Psoas muscle (tissue), 7 donors: ENCODE measurements at regions not wholly inside any gene's neighbourhood (a gene's known extent, or its start where the extent isn't known, plus 50 kb on each side); places are given as distances from the start of the nearest gene placed in this dataset.

ENCODE experiments used
- ATAC-seq, 4 donors: fragments of 200-7000 bp; cut with Tn5 transposase; one replicate each; pipeline ENCODE4 v1.9.1; 2020; ENCODE audit warnings: moderate library complexity in 3 of 4, mild to moderate bottlenecking in 2 of 4
- DNase-seq, 2 donors: peaks; one replicate each; pipeline ENCODE4 v3.0.0-alpha.2; 2020
- H3K27ac ChIP-seq: fragments of 200-600 bp; one replicate; pipeline ENCODE4 v1.8.0; 2022
- H3K27me3 ChIP-seq, 3 donors: fragments of 200-600 bp in 1 of 3; one replicate each; pipeline versions ENCODE4 v1.6.1 to v1.8.0; 2013 to 2022; ENCODE audit warnings: low read length in 2 of 3, mild to moderate bottlenecking in 2 of 3, moderate library complexity in 1 of 3; ENCODE audit not compliant: insufficient read depth in 3 of 3
- H3K36me3 ChIP-seq, 2 donors: fragments of 200-600 bp in 1 of 2; one replicate each; pipeline versions ENCODE4 v1.6.1 to v1.8.0; 2013 to 2022; ENCODE audit warnings: low read depth in 1 of 2, mild to moderate bottlenecking in 1 of 2, moderate library complexity in 1 of 2; ENCODE audit not compliant: insufficient read depth in 1 of 2
- H3K4me1 ChIP-seq: fragments of 200-600 bp; one replicate; pipeline ENCODE4 v1.8.0; 2022
- H3K4me3 ChIP-seq: fragments of 200-600 bp; one replicate; pipeline ENCODE4 v1.8.0; 2022; ENCODE audit warnings: mild to moderate bottlenecking
- H3K9me3 ChIP-seq: fragments of 200-600 bp; one replicate; pipeline ENCODE4 v1.8.0; 2022
- CTCF ChIP-seq: fragments of 200-600 bp; IDR thresholded peaks from one replicate; pipeline ENCODE4 v1.8.0; 2022; ENCODE audit warnings: antibody characterized with exemption
- whole genome bisulfite sequencing, 3 donors: extraction: QIAGEN DNeasy Blood & Tissue Kit; methylation state at CpG; one replicate each; pipeline versions ENCODE4 v1.1.6 to v1.1.7; 2013; 5-methylcytosine and 5-hydroxymethylcytosine counted together
- intact Hi-C, 2 donors: fragments of 100-400 bp; cut with DNase I; formaldehyde crosslinking; loops; one replicate each; pipeline versions ENCODE4 v1.11.0 to v1.14.2; 2022
- donor health status: healthy with polysubstance abuse.
- donor health status: DM: no; HTN: no; CAD: no; lungs with moderate emphysema.
- donor health status: Bipolar disorder and iron deficiency.
- donor health status: healthy.
- donor health status: DM: yes; HTN: yes; CAD: no.
- donor health status: DM: no; HTN: no; CAD: no.
- donor health status: DM: yes; HTN: yes; CAD: no.

GRCh38 chr7:68155676-68156075 lies 1159.0 kb downstream of the TYW1 start:
- 82 to 94% (median 91%) methylated on average over 2 of the region's 2 CpGs for WGBS, 3 donors
- H3K27ac ChIP-seq, result no peak overlapping the region
- no peak overlapping the region for H3K4me3 ChIP-seq
- DNase-seq (no peak), ATAC-seq (peak in 1 of 4 donors; percentile 55)
- H3K27me3 ChIP-seq, result peaks cover 0 to 2% (median 0%) of the 10 kb centered on the region in 3 donors
- no peaks in the 10 kb centered on the region for H3K36me3 ChIP-seq
- TF ChIP-seq CTCF, result no peak
- H3K4me1 ChIP-seq, result no peaks in the 10 kb centered on the region
- intact Hi-C loops, result no loop called here
- H3K9me3 ChIP-seq, result no peaks in the 10 kb centered on the region

GRCh38 chr7:68158686-68159295 lies 1162.2 kb downstream of the TYW1 start:
- no peak for TF ChIP-seq CTCF
- Histone ChIP-seq H3K4me3 (no peak overlapping the region), H3K27me3 (peaks cover 0 to 2% (median 0%) of the 10 kb centered on the region in 3 donors), H3K27ac (no peak overlapping the region), H3K4me1 (no peaks in the 10 kb centered on the region), H3K9me3 (no peaks in the 10 kb centered on the region), H3K36me3 (no peaks in the 10 kb centered on the region)
- intact Hi-C loops, result no loop called here
- 21 to 33% (median 26%) methylated on average over 2 of the region's 2 CpGs for WGBS, 3 donors
- DNase-seq, result no peak
- no peak for ATAC-seq

- Histone ChIP-seq H3K4me1 (no peaks in the 10 kb centered on the region), H3K4me3 (no peak overlapping the region), H3K27ac (no peak overlapping the region), H3K27me3 (peaks cover 0 to 2% (median 0%) of the 10 kb centered on the region in 3 donors), H3K9me3 (no peaks in the 10 kb centered on the region), H3K36me3 (no peaks in the 10 kb centered on the region)
- ATAC-seq (no peak), DNase-seq (no peak)
- intact Hi-C loops, result no loop called here
- TF ChIP-seq CTCF, result no peak
- 83 to 91% (median 84%) methylated on average over 8 of the region's 8 CpGs for WGBS, 3 donors
Observed at GRCh38 chr7:68162712-68163111, 1166.1 kb downstream of the TYW1 start.

GRCh38 chr7:68166525-68166924 lies 1169.9 kb downstream of the TYW1 start:
- Histone ChIP-seq H3K27ac (no peak overlapping the region), H3K4me3 (no peak overlapping the region), H3K27me3 (no peaks in the 10 kb centered on the region), H3K4me1 (no peaks in the 10 kb centered on the region), H3K9me3 (no peaks in the 10 kb centered on the region), H3K36me3 (no peaks in the 10 kb centered on the region)
- 34 to 40% (median 37%) methylated on average over 3 of the region's 3 CpGs for WGBS, 3 donors
- ATAC-seq (no peak), DNase-seq (no peak)
- intact Hi-C loops, result no loop called here
- TF ChIP-seq CTCF, result no peak

- intact Hi-C loops, result no loop called here
- no peak for ATAC-seq
- Histone ChIP-seq H3K27ac (no peak overlapping the region), H3K36me3 (no peaks in the 10 kb centered on the region), H3K9me3 (no peaks in the 10 kb centered on the region), H3K4me3 (no peak overlapping the region), H3K4me1 (no peaks in the 10 kb centered on the region), H3K27me3 (no peaks in the 10 kb centered on the region)
- TF ChIP-seq CTCF, result no peak
- DNase-seq, result no peak
- WGBS, 3 donors, result 65 to 73% (median 70%) methylated on average over 7 of the region's 7 CpGs
Observed at GRCh38 chr7:68173513-68173912, 1176.9 kb downstream of the TYW1 start.
